Subcutaneous abdominal adipose tissue (tissue), 5 donors: ENCODE measurements at regions not wholly inside any gene's neighbourhood (a gene's known extent, or its start where the extent isn't known, plus 50 kb on each side); places are given as distances from the start of the nearest gene placed in this dataset.

Experiments
- H3K27ac ChIP-seq: one replicate; pipeline ENCODE4 v1.7.0; 2013; ENCODE audit warnings: low read depth, mild to moderate bottlenecking, inconsistent platforms, low read length, moderate library complexity
- H3K27me3 ChIP-seq, 5 donors: one replicate each; pipeline ENCODE4 v1.7.0; 2013; ENCODE audit warnings: low read length in 5 of 5, inconsistent platforms in 1 of 5; ENCODE audit not compliant: control insufficient read depth in 5 of 5, insufficient read depth in 4 of 5
- H3K36me3 ChIP-seq, 5 donors: one replicate each; pipeline ENCODE4 v1.7.0; 2013; ENCODE audit warnings: low read length in 5 of 5; ENCODE audit not compliant: control insufficient read depth in 5 of 5, insufficient read depth in 5 of 5
- H3K4me1 ChIP-seq, 5 donors: one replicate each; pipeline ENCODE4 v1.7.0; 2013; ENCODE audit warnings: low read length in 5 of 5, mild to moderate bottlenecking in 3 of 5, moderate library complexity in 1 of 5; ENCODE audit not compliant: control insufficient read depth in 5 of 5, insufficient read depth in 5 of 5
- H3K4me3 ChIP-seq, 5 donors: one replicate each; pipeline ENCODE4 v1.7.0; 2013; ENCODE audit warnings: low read length in 5 of 5, low read depth in 1 of 5
- H3K9ac ChIP-seq, 5 donors: one replicate each; pipeline ENCODE4 v1.7.0; 2013; ENCODE audit warnings: low read length in 5 of 5, mild to moderate bottlenecking in 4 of 5, moderate library complexity in 3 of 5
- H3K9me3 ChIP-seq, 5 donors: one replicate each; pipeline ENCODE4 v1.7.0; 2013; ENCODE audit warnings: low read length in 5 of 5; ENCODE audit not compliant: control insufficient read depth in 5 of 5
- donor health status: healthy.
- donor health status: healthy.
- donor health status: healthy.
- donor health status: healthy.
- donor health status: healthy.

- Histone ChIP-seq H3K27me3 (no peaks in the 10 kb centered on the region), H3K9ac (no peak overlapping the region)
Observed at GRCh38 chr13:107721125-107721869, 494.0 kb downstream of the LIG4 start.

GRCh38 chr13:107716741-107717140, 498.6 kb downstream of the LIG4 start:
- Histone ChIP-seq H3K27ac (no peak overlapping the region), H3K9ac (no peak overlapping the region), H3K36me3 (no peaks in the 10 kb centered on the region), H3K4me1 (no peaks in the 10 kb centered on the region), H3K9me3 (no peaks in the 10 kb centered on the region), H3K4me3 (no peak overlapping the region), H3K27me3 (no peaks in the 10 kb centered on the region)

More at GRCh38 chr13:107721125-107721869, 494.0 kb downstream of the LIG4 start:
- Histone ChIP-seq H3K9me3 (no peaks in the 10 kb centered on the region), H3K36me3 (no peaks in the 10 kb centered on the region), H3K27ac (no peak overlapping the region), H3K4me1 (no peaks in the 10 kb centered on the region), H3K4me3 (no peak overlapping the region)

DNA sequence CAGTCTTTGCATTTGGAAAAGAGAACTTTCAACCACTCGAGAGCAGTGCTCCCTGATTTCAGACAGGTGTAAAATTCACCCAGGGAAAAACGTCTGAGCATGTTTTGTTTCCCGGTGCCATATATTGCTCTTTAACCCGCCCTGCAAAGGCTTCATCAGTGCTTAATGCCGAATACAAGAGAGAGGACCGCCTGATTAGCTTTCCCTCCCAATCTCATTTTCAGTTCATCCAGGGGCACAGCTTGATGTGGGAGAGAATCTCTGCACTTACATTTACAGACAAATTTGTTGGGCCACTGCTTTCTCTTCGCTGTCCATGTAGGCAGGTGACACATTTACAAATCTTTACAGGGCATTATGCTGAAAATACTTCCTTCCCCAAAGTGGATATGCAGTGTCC, 499.1 kb downstream of the LIG4 start:
- Histone ChIP-seq H3K27ac (no peak overlapping the region), H3K9ac (no peak overlapping the region), H3K4me1 (no peaks in the 10 kb centered on the region), H3K4me3 (no peak overlapping the region), H3K9me3 (no peaks in the 10 kb centered on the region), H3K27me3 (no peaks in the 10 kb centered on the region), H3K36me3 (no peaks in the 10 kb centered on the region)

- no peak overlapping the region for H3K9ac ChIP-seq
- no peaks in the 10 kb centered on the region for H3K9me3 ChIP-seq
- H3K4me1 ChIP-seq = no peaks in the 10 kb centered on the region
- H3K4me3 ChIP-seq = no peak overlapping the region
- H3K27ac ChIP-seq = no peak overlapping the region
- no peaks in the 10 kb centered on the region for H3K27me3 ChIP-seq
- H3K36me3 ChIP-seq = no peaks in the 10 kb centered on the region
Observed at GRCh38 chr13:107715496-107715895, 499.8 kb downstream of the LIG4 start.

GRCh38 chr13:107713314-107713713, 502.0 kb downstream of the LIG4 start:
- no peaks in the 10 kb centered on the region for H3K4me1 ChIP-seq
- H3K36me3 ChIP-seq = no peaks in the 10 kb centered on the region
- no peak overlapping the region for H3K9ac ChIP-seq
- H3K9me3 ChIP-seq = no peaks in the 10 kb centered on the region
- H3K4me3 ChIP-seq = no peak overlapping the region
- no peak overlapping the region for H3K27ac ChIP-seq
- no peaks in the 10 kb centered on the region for H3K27me3 ChIP-seq

DNA sequence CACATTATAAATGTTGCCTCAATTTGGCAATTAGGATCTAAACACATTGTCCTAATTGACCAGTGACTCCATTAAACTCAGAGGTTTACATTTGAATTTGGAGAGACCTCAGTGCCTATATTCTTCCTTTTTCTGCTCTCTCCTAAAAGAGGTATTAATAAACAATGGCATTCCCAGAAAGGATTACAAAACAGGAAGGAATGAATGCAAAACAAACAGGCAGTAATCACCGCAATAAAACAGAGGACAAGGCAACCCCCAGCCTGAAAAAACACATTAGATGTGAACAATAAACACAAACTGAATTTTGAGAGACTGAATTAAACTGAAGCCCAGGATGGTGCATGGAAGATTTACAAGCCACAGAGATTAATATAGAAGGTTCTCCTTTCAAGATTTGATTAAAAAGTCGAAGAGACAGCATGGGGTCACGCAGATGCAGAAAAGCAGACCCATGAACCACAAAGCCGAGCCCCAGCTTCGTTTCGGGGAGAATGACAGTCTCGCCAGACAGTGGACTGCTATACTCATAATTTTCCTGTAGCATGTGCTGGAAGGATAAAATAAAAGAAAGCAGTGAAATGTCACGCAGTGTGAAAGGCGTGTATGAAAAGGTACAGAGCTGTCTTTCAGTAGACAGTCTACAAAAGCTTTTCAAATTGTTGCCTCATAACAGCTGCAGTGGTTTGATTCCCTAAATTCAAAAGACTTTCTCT, 503.0 kb downstream of the LIG4 start:
- Histone ChIP-seq H3K9ac (no peak overlapping the region), H3K36me3 (no peaks in the 10 kb centered on the region), H3K4me3 (no peak overlapping the region), H3K4me1 (no peaks in the 10 kb centered on the region), H3K27me3 (no peaks in the 10 kb centered on the region), H3K9me3 (no peaks in the 10 kb centered on the region), H3K27ac (no peak overlapping the region)

- no peaks in the 10 kb centered on the region for H3K4me1 ChIP-seq
- no peaks in the 10 kb centered on the region for H3K9me3 ChIP-seq
- H3K27me3 ChIP-seq = no peaks in the 10 kb centered on the region
- H3K36me3 ChIP-seq = no peaks in the 10 kb centered on the region
- H3K4me3 ChIP-seq = no peak overlapping the region
- no peak overlapping the region for H3K9ac ChIP-seq
- no peak overlapping the region for H3K27ac ChIP-seq
Observed at GRCh38 chr13:107690181-107690580, 525.2 kb downstream of the LIG4 start.

DNA sequence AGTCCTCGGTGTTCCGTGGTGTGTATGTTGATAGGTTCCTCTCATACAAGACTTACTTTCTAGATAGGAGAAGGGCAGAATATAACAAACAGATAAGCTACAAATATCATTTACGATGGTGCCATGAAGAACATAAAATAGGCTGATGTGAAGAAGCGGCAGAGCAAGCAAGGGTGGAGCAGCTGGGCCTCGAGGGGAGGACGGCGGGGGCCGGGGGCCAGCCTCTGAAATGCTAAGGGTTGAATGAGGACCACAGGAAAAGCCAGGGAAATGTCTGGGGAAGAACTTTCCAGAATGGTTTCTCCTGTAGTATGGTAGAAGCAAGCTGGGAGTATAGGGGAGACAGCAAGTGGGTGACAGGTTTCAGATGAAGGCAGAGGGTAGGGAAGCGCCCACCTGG, 529.5 kb downstream of the LIG4 start:
- Histone ChIP-seq H3K9me3 (no peaks in the 10 kb centered on the region), H3K4me1 (peaks cover 0 to 9% (median 0%) of the 10 kb centered on the region in 5 donors), H3K9ac (no peak overlapping the region), H3K36me3 (no peaks in the 10 kb centered on the region), H3K27me3 (peaks cover 0 to 2% (median 0%) of the 10 kb centered on the region in 5 donors), H3K4me3 (no peak overlapping the region), H3K27ac (no peak overlapping the region)

DNA sequence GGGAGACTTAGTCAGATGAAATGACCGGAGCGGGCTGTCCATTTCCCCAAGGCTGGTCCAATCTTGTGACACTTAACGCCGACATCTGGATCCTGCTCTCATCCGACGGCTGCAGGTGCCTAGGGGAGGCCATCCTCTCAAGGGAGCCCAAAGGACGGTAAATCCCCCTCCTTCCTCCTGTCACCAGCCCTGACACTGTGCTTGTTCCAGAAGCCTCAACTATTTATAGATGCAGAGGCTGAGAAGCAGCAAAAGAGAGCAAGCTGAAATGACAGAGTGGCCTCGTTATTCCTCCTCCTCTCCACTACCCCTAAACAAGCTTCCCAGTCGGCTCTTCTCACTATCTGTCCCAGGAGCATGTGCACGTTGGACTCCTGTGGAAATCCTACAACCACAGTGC, 533.7 kb downstream of the LIG4 start:
- peaks cover 0 to 2% (median 0%) of the 10 kb centered on the region in 5 donors for H3K27me3 ChIP-seq
- H3K9me3 ChIP-seq = no peaks in the 10 kb centered on the region
- no peak overlapping the region for H3K27ac ChIP-seq
- H3K36me3 ChIP-seq = no peaks in the 10 kb centered on the region
- H3K4me3 ChIP-seq = no peak overlapping the region
- H3K4me1 ChIP-seq = peaks cover 0 to 9% (median 0%) of the 10 kb centered on the region in 5 donors
- no peak overlapping the region for H3K9ac ChIP-seq

DNA sequence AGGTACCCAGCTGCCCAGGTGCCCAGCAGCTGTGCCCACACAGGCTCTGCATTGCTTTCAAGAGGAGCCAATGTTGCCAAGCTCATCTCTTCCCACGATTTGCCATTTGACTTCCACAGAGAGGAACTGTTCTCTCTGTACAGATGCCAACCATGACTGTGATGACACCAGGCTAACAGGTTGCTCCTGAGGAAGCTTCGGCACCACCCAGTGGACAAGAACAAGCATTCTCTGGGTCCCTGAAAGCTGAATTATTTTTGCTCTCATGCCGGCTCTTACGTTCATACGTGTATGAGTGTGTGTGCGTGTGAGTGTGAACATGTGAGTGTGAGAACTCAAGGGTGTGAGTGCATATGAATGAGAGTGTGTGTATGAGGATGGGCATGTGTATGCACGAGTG, 535.2 kb downstream of the LIG4 start:
- H3K4me1 ChIP-seq = peaks cover 0 to 9% (median 0%) of the 10 kb centered on the region in 5 donors
- no peak overlapping the region for H3K27ac ChIP-seq
- peaks cover 0 to 2% (median 0%) of the 10 kb centered on the region in 5 donors for H3K27me3 ChIP-seq
- no peak overlapping the region for H3K9ac ChIP-seq
- no peaks in the 10 kb centered on the region for H3K9me3 ChIP-seq
- H3K4me3 ChIP-seq = no peak overlapping the region
- no peaks in the 10 kb centered on the region for H3K36me3 ChIP-seq
